CD4-positive, CD25-positive, alpha-beta regulatory T cell (primary cell): ENCODE measurements at regions not wholly inside any gene's neighbourhood (a gene's known extent, or its start where the extent isn't known, plus 50 kb on each side); places are given as distances from the start of the nearest gene placed in this dataset.
"Not testable (repeated sequence)": the region's sequence is repeated elsewhere in the genome, so short reads cannot be mapped to it uniquely, and the experiment has no call there.

Experiments
- ATAC-seq, 2 donors: fragments of 150-1000 bp; cut with Tn5 transposase; one replicate each; pipeline ENCODE4 v1.10.0; 2021; ENCODE audit warnings: low read depth in 2 of 2, moderate number of reproducible peaks in 2 of 2, moderate library complexity in 1 of 2
- DNase-seq, 3 donors: peaks; one replicate each; pipeline versions ENCODE4 v3.0.0 to v3.0.0-alpha.2; 2012 to 2022; ENCODE audit warnings: mixed read lengths in 1 of 3
- H3K27ac ChIP-seq: one replicate; pipeline ENCODE4 v1.7.0; 2013; ENCODE audit warnings: mild to moderate bottlenecking, low read length; ENCODE audit not compliant: insufficient read depth, poor library complexity, severe bottlenecking
- H3K27me3 ChIP-seq: one replicate; pipeline ENCODE4 v1.7.0; 2013; ENCODE audit warnings: low read length; ENCODE audit not compliant: control insufficient read depth, insufficient read depth
- H3K36me3 ChIP-seq: one replicate; pipeline ENCODE4 v1.7.0; 2013; ENCODE audit warnings: mild to moderate bottlenecking, low read length, moderate library complexity; ENCODE audit not compliant: control insufficient read depth, insufficient read depth
- H3K4me1 ChIP-seq: 2 replicates; pipeline ENCODE4 v1.7.0; 2013; ENCODE audit warnings: mild to moderate bottlenecking, low read length; ENCODE audit not compliant: insufficient read depth, control insufficient read depth, poor library complexity, severe bottlenecking
- H3K4me3 ChIP-seq: one replicate; pipeline ENCODE4 v1.7.0; 2013; ENCODE audit warnings: low read depth, mild to moderate bottlenecking, low read length, moderate library complexity
- H3K9me3 ChIP-seq, 2 experiments: 1 replicate in 1 of 2; 2 replicates in 1 of 2; pipeline ENCODE4 v1.7.0; 2013; ENCODE audit warnings: low read length in 2 of 2, mild to moderate bottlenecking in 1 of 2, moderate library complexity in 1 of 2; ENCODE audit not compliant: control insufficient read depth in 2 of 2
- H3K27ac Mint-ChIP-seq, 3 donors: one replicate each; pipeline ENCODE4 v1.8.0; 2020 to 2022; ENCODE audit warnings: mild to moderate bottlenecking in 3 of 3, mixed read lengths in 3 of 3, moderate library complexity in 2 of 3
- H3K27me3 Mint-ChIP-seq: one replicate; pipeline ENCODE4 v1.8.0; 2022; ENCODE audit warnings: mild to moderate bottlenecking, mixed read lengths
- H3K36me3 Mint-ChIP-seq: one replicate; pipeline ENCODE4 v1.8.0; 2020; ENCODE audit warnings: mixed read lengths
- H3K4me1 Mint-ChIP-seq, 4 donors: one replicate each; pipeline ENCODE4 v1.8.0; 2020 to 2022; ENCODE audit warnings: mixed read lengths in 4 of 4, mild to moderate bottlenecking in 1 of 4
- H3K4me3 Mint-ChIP-seq, 4 donors: one replicate each; pipeline ENCODE4 v1.8.0; 2020 to 2022; ENCODE audit warnings: mild to moderate bottlenecking in 4 of 4, mixed read lengths in 4 of 4, moderate library complexity in 3 of 4
- H3K9me3 Mint-ChIP-seq, 7 donors: one replicate each; pipeline ENCODE4 v1.8.0; 2020 to 2022; ENCODE audit warnings: mixed read lengths in 7 of 7, mild to moderate bottlenecking in 3 of 7, moderate library complexity in 2 of 7

GRCh38 chr13:111501596-111502535, 181.4 kb downstream of the TEX29 start:
- not testable (repeated sequence) for H3K27ac Mint-ChIP-seq, H3K9me3 ChIP-seq, H3K4me1 Mint-ChIP-seq, H3K9me3 Mint-ChIP-seq, H3K27ac ChIP-seq, DNase-seq, H3K27me3 ChIP-seq, H3K36me3 Mint-ChIP-seq, H3K4me1 ChIP-seq, H3K4me3 Mint-ChIP-seq, ATAC-seq, H3K36me3 ChIP-seq, H3K27me3 Mint-ChIP-seq, H3K4me3 ChIP-seq

GRCh38 chr13:111502957-111503356, 182.5 kb downstream of the TEX29 start:
- DNase-seq (no peak), ATAC-seq (no peak)
- peaks cover 0 to 2% (median 0%) of the 10 kb centered on the region in 4 donors for H3K4me1 Mint-ChIP-seq
- H3K36me3 ChIP-seq: no peaks in the 10 kb centered on the region
- no peak overlapping the region for H3K27ac ChIP-seq
- H3K27me3 Mint-ChIP-seq: peaks cover 4% of the 10 kb centered on the region
- no peaks in the 10 kb centered on the region for H3K4me1 ChIP-seq
- peaks cover 0 to 3% (median 0%) of the 10 kb centered on the region in 7 donors for H3K9me3 Mint-ChIP-seq
- no peaks in the 10 kb centered on the region for H3K36me3 Mint-ChIP-seq
- H3K4me3 ChIP-seq: no peak overlapping the region
- H3K27me3 ChIP-seq: no peaks in the 10 kb centered on the region
- no peaks in the 10 kb centered on the region for H3K9me3 ChIP-seq
- H3K4me3 Mint-ChIP-seq: no peak overlapping the region
- H3K27ac Mint-ChIP-seq: no peak overlapping the region

- Histone ChIP-seq H3K36me3 (no peaks in the 10 kb centered on the region), H3K27ac (no peak overlapping the region), H3K4me1 (no peaks in the 10 kb centered on the region), H3K4me3 (no peak overlapping the region), H3K27me3 (no peaks in the 10 kb centered on the region), H3K9me3 (no peaks in the 10 kb centered on the region)
- DNase-seq (no peak), ATAC-seq (no peak)
- Mint-ChIP-seq H3K9me3 (peaks cover 0 to 3% (median 0%) of the 10 kb centered on the region in 7 donors), H3K4me3 (no peak overlapping the region), H3K36me3 (no peaks in the 10 kb centered on the region), H3K4me1 (peaks cover 0 to 2% (median 0%) of the 10 kb centered on the region in 4 donors), H3K27me3 (peaks cover 4% of the 10 kb centered on the region), H3K27ac (no peak overlapping the region)
Observed at GRCh38 chr13:111503376-111503775, 182.9 kb downstream of the TEX29 start.

GRCh38 chr13:111503905-111504695, 183.7 kb downstream of the TEX29 start:
- Mint-ChIP-seq H3K9me3 (peaks cover 0 to 3% (median 0%) of the 10 kb centered on the region in 7 donors), H3K36me3 (no peaks in the 10 kb centered on the region), H3K27me3 (peaks cover 4% of the 10 kb centered on the region), H3K27ac (no peak overlapping the region), H3K4me1 (peaks cover 0 to 2% (median 0%) of the 10 kb centered on the region in 4 donors), H3K4me3 (no peak overlapping the region)
- no peak overlapping the region for H3K4me3 ChIP-seq
- H3K4me1 ChIP-seq: no peaks in the 10 kb centered on the region
- no peaks in the 10 kb centered on the region for H3K9me3 ChIP-seq
- no peak for ATAC-seq
- H3K27me3 ChIP-seq: no peaks in the 10 kb centered on the region
- H3K36me3 ChIP-seq: no peaks in the 10 kb centered on the region
- H3K27ac ChIP-seq: no peak overlapping the region
- no peak for DNase-seq

GRCh38 chr13:111505175-111505777, 184.8 kb downstream of the TEX29 start:
- H3K36me3 Mint-ChIP-seq: no peaks in the 10 kb centered on the region
- H3K9me3 Mint-ChIP-seq: peaks cover 0 to 3% (median 0%) of the 10 kb centered on the region in 7 donors
- peaks cover 4% of the 10 kb centered on the region for H3K27me3 Mint-ChIP-seq
- Histone ChIP-seq H3K27me3 (no peaks in the 10 kb centered on the region), H3K27ac (no peak overlapping the region), H3K36me3 (no peaks in the 10 kb centered on the region), H3K9me3 (no peaks in the 10 kb centered on the region), H3K4me3 (no peak overlapping the region), H3K4me1 (no peaks in the 10 kb centered on the region)
- peaks cover 0 to 2% (median 0%) of the 10 kb centered on the region in 4 donors for H3K4me1 Mint-ChIP-seq
- H3K4me3 Mint-ChIP-seq: peak overlapping the region in 1 of 4 donors; percentile 24
- no peak for ATAC-seq
- DNase-seq: no peak
- no peak overlapping the region for H3K27ac Mint-ChIP-seq

- peaks cover 4% of the 10 kb centered on the region for H3K27me3 Mint-ChIP-seq
- DNase-seq: no peak
- Histone ChIP-seq H3K4me1 (no peaks in the 10 kb centered on the region), H3K9me3 (no peaks in the 10 kb centered on the region), H3K27ac (no peak overlapping the region), H3K4me3 (no peak overlapping the region), H3K27me3 (no peaks in the 10 kb centered on the region), H3K36me3 (no peaks in the 10 kb centered on the region)
- peaks cover 0 to 3% (median 0%) of the 10 kb centered on the region in 7 donors for H3K9me3 Mint-ChIP-seq
- H3K36me3 Mint-ChIP-seq: no peaks in the 10 kb centered on the region
- peaks cover 0 to 2% (median 0%) of the 10 kb centered on the region in 4 donors for H3K4me1 Mint-ChIP-seq
- no peak overlapping the region for H3K27ac Mint-ChIP-seq
- no peak overlapping the region for H3K4me3 Mint-ChIP-seq
- no peak for ATAC-seq
Observed at GRCh38 chr13:111506125-111506524, 185.7 kb downstream of the TEX29 start.

- Histone ChIP-seq H3K4me1 (no peaks in the 10 kb centered on the region), H3K36me3 (no peaks in the 10 kb centered on the region), H3K27ac (no peak overlapping the region), H3K4me3 (no peak overlapping the region), H3K9me3 (no peaks in the 10 kb centered on the region), H3K27me3 (no peaks in the 10 kb centered on the region)
- ATAC-seq (no peak), DNase-seq (no peak)
- Mint-ChIP-seq H3K4me1 (peaks cover 0 to 2% (median 0%) of the 10 kb centered on the region in 4 donors), H3K9me3 (peaks cover 0 to 3% (median 0%) of the 10 kb centered on the region in 7 donors), H3K36me3 (no peaks in the 10 kb centered on the region), H3K4me3 (no peak overlapping the region), H3K27me3 (peaks cover 4% of the 10 kb centered on the region), H3K27ac (no peak overlapping the region)
Observed at GRCh38 chr13:111506621-111507020, 186.2 kb downstream of the TEX29 start.
